Ascending aorta (tissue), 2 donors: ENCODE measurements at regions not wholly inside any gene's neighbourhood (a gene's known extent, or its start where the extent isn't known, plus 50 kb on each side); places are given as distances from the start of the nearest gene placed in this dataset.

Experiments used
- DNase-seq, 2 donors: peaks; one replicate each; pipeline ENCODE4 v3.0.0-alpha.2; 2019; ENCODE audit warnings: low spot score in 2 of 2
- H3K27ac ChIP-seq, 2 donors: fragments of 200-600 bp; sonication (generic); one replicate each; pipeline ENCODE4 v1.5.1; 2016 to 2017; ENCODE audit warnings: mild to moderate bottlenecking in 1 of 2
- H3K27me3 ChIP-seq: fragments of 200-600 bp; sonication (generic); one replicate; pipeline ENCODE4 v1.5.1; 2017
- H3K36me3 ChIP-seq, 2 donors: fragments of 200-600 bp; sonication (generic); one replicate each; pipeline ENCODE4 v1.5.1; 2016
- H3K4me1 ChIP-seq, 2 donors: fragments of 200-600 bp; sonication (generic); one replicate each; pipeline ENCODE4 v1.5.1; 2016 to 2017; ENCODE audit warnings: mild to moderate bottlenecking in 1 of 2
- H3K4me3 ChIP-seq, 2 donors: fragments of 200-600 bp; sonication (generic); one replicate each; pipeline ENCODE4 v1.5.1; 2016 to 2017; ENCODE audit warnings: mild to moderate bottlenecking in 1 of 2
- H3K9me3 ChIP-seq, 2 donors: fragments of 200-600 bp; sonication (generic); one replicate each; pipeline ENCODE4 v1.5.1; 2016
- CTCF ChIP-seq, 3 experiments: fragments of 200-600 bp in 2 of 3; fragments of 450-650 bp in 1 of 3; sonication (generic) in 2 of 3; IDR thresholded peaks; one replicate each; pipeline ENCODE4 v1.5.1; 2016 to 2019; ENCODE audit warnings: antibody characterized with exemption in 3 of 3, mild to moderate bottlenecking in 1 of 3, moderate library complexity in 1 of 3
- intact Hi-C: fragments of 100-400 bp; cut with DNase I; formaldehyde crosslinking; loops from one replicate; pipeline ENCODE4 v1.15.1; 2023

- Histone ChIP-seq H3K9me3 (no peaks in the 10 kb centered on the region), H3K4me1 (no peaks in the 10 kb centered on the region), H3K36me3 (no peaks in the 10 kb centered on the region), H3K4me3 (no peak overlapping the region), H3K27ac (no peak overlapping the region), H3K27me3 (no peaks in the 10 kb centered on the region)
- intact Hi-C loops, result no loop called here
- DNase-seq, result no peak
- no peak for TF ChIP-seq CTCF (IDR thresholded peaks at IDR 0.05)
These were observed 194.0 kb downstream of the VRK1 start for GRCh38 chr14:96991226-96991625.

- intact Hi-C loops, result no loop called here
- Histone ChIP-seq H3K36me3 (no peaks in the 10 kb centered on the region), H3K9me3 (no peaks in the 10 kb centered on the region)
These were observed 197.8 kb downstream of the VRK1 start for GRCh38 chr14:96994999-96995398.

GRCh38 chr14:96997269-96997668 is 200.1 kb downstream of the VRK1 start:
- TF ChIP-seq CTCF (IDR thresholded peaks at IDR 0.05), result no peak
- H3K4me1 ChIP-seq, result no peaks in the 10 kb centered on the region
- no peak overlapping the region for H3K4me3 ChIP-seq
- no peaks in the 10 kb centered on the region for H3K9me3 ChIP-seq
- H3K27ac ChIP-seq, result no peak overlapping the region
- H3K27me3 ChIP-seq, result no peaks in the 10 kb centered on the region
- intact Hi-C loops, result no loop called here
- no peaks in the 10 kb centered on the region for H3K36me3 ChIP-seq
- DNase-seq, result no peak

More at GRCh38 chr14:96994999-96995398, 197.8 kb downstream of the VRK1 start:
- TF ChIP-seq CTCF (IDR thresholded peaks at IDR 0.05), result no peak
- Histone ChIP-seq H3K27ac (no peak overlapping the region), H3K4me1 (no peaks in the 10 kb centered on the region), H3K4me3 (no peak overlapping the region), H3K27me3 (no peaks in the 10 kb centered on the region)
- no peak for DNase-seq

- H3K27ac ChIP-seq, result no peak overlapping the region
- no peaks in the 10 kb centered on the region for H3K27me3 ChIP-seq
- H3K9me3 ChIP-seq, result no peaks in the 10 kb centered on the region
- H3K4me1 ChIP-seq, result no peaks in the 10 kb centered on the region
- no peak for TF ChIP-seq CTCF (IDR thresholded peaks at IDR 0.05)
- intact Hi-C loops, result no loop called here
- no peak overlapping the region for H3K4me3 ChIP-seq
- no peak for DNase-seq
- no peaks in the 10 kb centered on the region for H3K36me3 ChIP-seq
These were observed 200.8 kb downstream of the VRK1 start for GRCh38 chr14:96997996-96998395.

GRCh38 chr14:96999654-97000155 is 202.5 kb downstream of the VRK1 start:
- intact Hi-C loops, result no loop called here
- H3K27ac ChIP-seq, result no peak overlapping the region
- TF ChIP-seq CTCF (IDR thresholded peaks at IDR 0.05), result no peak
- no peaks in the 10 kb centered on the region for H3K36me3 ChIP-seq
- DNase-seq, result no peak
- no peaks in the 10 kb centered on the region for H3K27me3 ChIP-seq
- H3K4me1 ChIP-seq, result no peaks in the 10 kb centered on the region
- no peak overlapping the region for H3K4me3 ChIP-seq
- no peaks in the 10 kb centered on the region for H3K9me3 ChIP-seq

- H3K36me3 ChIP-seq, result no peaks in the 10 kb centered on the region
- intact Hi-C loops, result no loop called here
- no peaks in the 10 kb centered on the region for H3K9me3 ChIP-seq
- H3K27me3 ChIP-seq, result no peaks in the 10 kb centered on the region
- no peak for DNase-seq
- no peaks in the 10 kb centered on the region for H3K4me1 ChIP-seq
- no peak for TF ChIP-seq CTCF (IDR thresholded peaks at IDR 0.05)
- no peak overlapping the region for H3K4me3 ChIP-seq
- no peak overlapping the region for H3K27ac ChIP-seq
These were observed 205.3 kb downstream of the VRK1 start for GRCh38 chr14:97002454-97002853.
